DOHH2 (cell line): ENCODE measurements at regions not wholly inside any gene's neighbourhood (a gene's known extent, or its start where the extent isn't known, plus 50 kb on each side); places are given as distances from the start of the nearest gene placed in this dataset.

Experiments used
- H3F3A ChIP-seq: fragments of 200-600 bp; sonication (generic), shearing (Covaris generic); 2 replicates; pipeline ENCODE4 v1.6.0; 2016; ENCODE audit warnings: antibody characterized with exemption, mild to moderate bottlenecking; ENCODE audit not compliant: control insufficient read depth, insufficient read depth
- H3K27ac ChIP-seq: fragments of 200-600 bp; sonication (generic); 2 replicates; pipeline ENCODE4 v1.5.1; 2014; ENCODE audit warnings: low read depth, mild to moderate bottlenecking, low read length, moderate library complexity
- H3K27me3 ChIP-seq: fragments of 200-600 bp; sonication (generic); 2 replicates; pipeline ENCODE4 v1.6.1; 2014; ENCODE audit warnings: mild to moderate bottlenecking, low read length, mixed read lengths; ENCODE audit not compliant: control insufficient read depth
- H3K36me3 ChIP-seq: fragments of 200-600 bp; sonication (generic); 2 replicates; pipeline ENCODE4 v1.6.1; 2014; ENCODE audit warnings: mild to moderate bottlenecking, low read length, moderate library complexity, mixed read lengths; ENCODE audit not compliant: control insufficient read depth
- H3K4me1 ChIP-seq: fragments of 200-600 bp; sonication (generic); 2 replicates; pipeline ENCODE4 v1.6.1; 2014; ENCODE audit warnings: mild to moderate bottlenecking, low read length, mixed read lengths; ENCODE audit not compliant: control insufficient read depth
- H3K4me2 ChIP-seq: fragments of 200-600 bp; sonication (generic); 2 replicates; pipeline ENCODE4 v1.6.0; 2014; ENCODE audit warnings: mild to moderate bottlenecking, low read length, moderate library complexity
- H3K4me3 ChIP-seq: fragments of 200-600 bp; sonication (generic); 2 replicates; pipeline ENCODE4 v1.5.1; 2014; ENCODE audit warnings: mild to moderate bottlenecking, low read length, mixed read lengths
- H3K79me2 ChIP-seq: fragments of 200-600 bp; sonication (generic); 2 replicates; pipeline ENCODE4 v1.6.1; 2014; ENCODE audit warnings: mild to moderate bottlenecking, low read length, mixed read lengths; ENCODE audit not compliant: control insufficient read depth
- H3K9me2 ChIP-seq: fragments of 200-600 bp; sonication (generic); replicated peaks from 2 replicates; pipeline ENCODE4 v1.6.1; 2014; ENCODE audit warnings: mild to moderate bottlenecking, low read length, mixed read lengths; ENCODE audit not compliant: control insufficient read depth
- H3K9me3 ChIP-seq: fragments of 200-600 bp; sonication (generic); 2 replicates; pipeline ENCODE4 v1.6.1; 2014; ENCODE audit warnings: antibody characterized with exemption, low read length, mixed read lengths; ENCODE audit not compliant: control insufficient read depth, insufficient read depth
- H4K20me1 ChIP-seq: fragments of 200-600 bp; sonication (generic); 2 replicates; pipeline ENCODE4 v1.6.0; 2014; ENCODE audit warnings: low read depth, mild to moderate bottlenecking, antibody characterized with exemption, low read length, moderate library complexity; ENCODE audit not compliant: control insufficient read depth, insufficient read depth
- EZH2phosphoT487 ChIP-seq: fragments of 200-600 bp; sonication (generic); IDR thresholded peaks from 2 replicates; pipeline ENCODE4 v1.6.1; 2017; ENCODE audit warnings: borderline replicate concordance, mild to moderate bottlenecking, antibody characterized with exemption, low read length, moderate library complexity, mixed read lengths
- TF ChIP-seq, protein P1 (sequence below): fragments of 200-600 bp; sonication (generic); IDR thresholded peaks from one replicate; pipeline ENCODE4 v1.5.1; 2014; ENCODE audit warnings: antibody characterized with exemption, mild to moderate bottlenecking, low read depth, low read length; ENCODE audit not compliant: poor library complexity, severe bottlenecking

DNA sequence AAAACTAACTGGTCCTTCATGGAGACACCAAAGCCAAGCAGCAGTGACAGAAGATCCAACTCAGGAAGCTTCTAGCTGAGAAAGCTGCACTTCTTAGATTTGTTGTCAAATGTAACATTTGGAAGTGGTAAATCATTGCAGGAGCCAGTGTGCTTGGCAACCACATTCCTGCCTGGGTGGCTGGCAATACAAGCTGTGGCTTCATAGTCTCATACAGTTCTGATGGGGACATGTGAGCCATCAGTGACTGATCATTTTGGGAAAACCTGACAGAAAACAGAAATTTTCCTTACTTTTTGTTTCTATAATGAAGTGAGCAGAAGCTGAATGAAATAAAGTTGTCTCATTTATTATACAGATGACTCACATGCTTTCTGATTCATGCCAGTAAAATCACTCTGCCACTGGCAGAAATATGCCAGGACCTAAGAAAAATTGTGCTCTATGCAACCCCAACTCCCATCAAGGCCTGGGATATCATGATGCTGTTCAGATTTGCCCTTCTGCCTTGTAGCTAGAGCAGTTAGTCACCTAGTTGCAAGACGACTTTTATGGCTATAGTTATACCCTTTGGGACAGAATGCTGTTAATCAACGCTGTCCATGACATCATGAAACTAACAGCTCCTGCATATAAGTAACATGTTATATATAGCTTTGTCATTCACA lies 508.1 kb downstream of the ADCYAP1 start:
- Histone ChIP-seq H3K27me3 (no peaks in the 10 kb centered on the region), H3K9me2 (no peaks in the 10 kb centered on the region), H4K20me1 (no peaks in the 10 kb centered on the region), H3K79me2 (no peaks in the 10 kb centered on the region), H3F3A (no peaks in the 10 kb centered on the region), H3K4me1 (no peaks in the 10 kb centered on the region), H3K4me3 (no peak overlapping the region), H3K9me3 (no peaks in the 10 kb centered on the region), H3K27ac (no peak overlapping the region), H3K36me3 (no peaks in the 10 kb centered on the region), H3K4me2 (no peak overlapping the region)
- TF ChIP-seq, protein P1, sequence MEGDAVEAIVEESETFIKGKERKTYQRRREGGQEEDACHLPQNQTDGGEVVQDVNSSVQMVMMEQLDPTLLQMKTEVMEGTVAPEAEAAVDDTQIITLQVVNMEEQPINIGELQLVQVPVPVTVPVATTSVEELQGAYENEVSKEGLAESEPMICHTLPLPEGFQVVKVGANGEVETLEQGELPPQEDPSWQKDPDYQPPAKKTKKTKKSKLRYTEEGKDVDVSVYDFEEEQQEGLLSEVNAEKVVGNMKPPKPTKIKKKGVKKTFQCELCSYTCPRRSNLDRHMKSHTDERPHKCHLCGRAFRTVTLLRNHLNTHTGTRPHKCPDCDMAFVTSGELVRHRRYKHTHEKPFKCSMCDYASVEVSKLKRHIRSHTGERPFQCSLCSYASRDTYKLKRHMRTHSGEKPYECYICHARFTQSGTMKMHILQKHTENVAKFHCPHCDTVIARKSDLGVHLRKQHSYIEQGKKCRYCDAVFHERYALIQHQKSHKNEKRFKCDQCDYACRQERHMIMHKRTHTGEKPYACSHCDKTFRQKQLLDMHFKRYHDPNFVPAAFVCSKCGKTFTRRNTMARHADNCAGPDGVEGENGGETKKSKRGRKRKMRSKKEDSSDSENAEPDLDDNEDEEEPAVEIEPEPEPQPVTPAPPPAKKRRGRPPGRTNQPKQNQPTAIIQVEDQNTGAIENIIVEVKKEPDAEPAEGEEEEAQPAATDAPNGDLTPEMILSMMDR: no peak
- TF ChIP-seq EZH2phosphoT487: no peak

DNA sequence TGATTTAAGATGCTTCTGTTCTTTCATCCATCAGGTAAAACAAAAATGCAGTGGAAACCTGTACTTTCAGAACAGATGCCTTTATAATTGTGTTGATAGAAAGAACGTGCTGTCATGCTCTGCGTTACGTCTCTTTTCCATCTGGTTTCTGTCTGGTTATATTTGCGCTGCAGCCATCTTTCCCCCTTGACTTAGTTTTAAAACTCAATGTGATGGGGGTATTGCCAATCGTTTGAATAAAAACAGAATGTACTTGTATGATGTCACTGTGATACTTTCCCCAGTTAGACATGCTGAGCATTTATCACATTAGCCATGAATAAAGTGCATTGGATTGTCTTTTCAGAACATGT lies 508.6 kb downstream of the ADCYAP1 start:
- Histone ChIP-seq H3K9me2 (no peaks in the 10 kb centered on the region), H3K9me3 (no peaks in the 10 kb centered on the region), H3K4me3 (no peak overlapping the region), H3K79me2 (no peaks in the 10 kb centered on the region), H3K27ac (no peak overlapping the region), H4K20me1 (no peaks in the 10 kb centered on the region), H3K4me1 (no peaks in the 10 kb centered on the region), H3F3A (no peaks in the 10 kb centered on the region), H3K27me3 (no peaks in the 10 kb centered on the region), H3K36me3 (no peaks in the 10 kb centered on the region), H3K4me2 (no peak overlapping the region)
- no peak for TF ChIP-seq EZH2phosphoT487
- TF ChIP-seq, protein P1: no peak

DNA sequence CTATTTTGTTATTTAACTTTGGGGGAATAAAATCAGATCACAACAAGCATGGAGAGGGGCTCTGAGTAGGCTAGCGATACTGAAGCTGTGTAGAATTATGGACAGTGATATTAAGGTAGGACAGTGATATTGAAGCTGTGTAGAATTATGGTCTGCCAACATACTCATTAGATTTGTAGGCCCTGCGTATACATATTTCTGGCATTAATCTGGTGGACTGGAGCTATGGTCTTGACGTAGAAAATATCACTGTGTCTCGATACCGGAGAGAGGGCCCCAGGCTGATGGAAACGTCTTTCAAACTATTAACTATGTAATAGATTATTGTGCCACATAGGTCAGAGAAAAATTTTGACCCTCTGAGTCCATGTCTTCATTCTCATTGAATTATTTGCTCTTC lies 511.4 kb downstream of the ADCYAP1 start:
- H3K27ac ChIP-seq: no peak overlapping the region
- H3K9me2 ChIP-seq: no peaks in the 10 kb centered on the region
- no peak for TF ChIP-seq EZH2phosphoT487
- TF ChIP-seq, protein P1: no peak
- H3K9me3 ChIP-seq: no peaks in the 10 kb centered on the region; the same call in 1 of the 2 replicates
- no peaks in the 10 kb centered on the region for H3K36me3 ChIP-seq
- no peak overlapping the region for H3K4me3 ChIP-seq
- H3K79me2 ChIP-seq: no peaks in the 10 kb centered on the region
- no peaks in the 10 kb centered on the region for H3F3A ChIP-seq
- no peaks in the 10 kb centered on the region for H3K4me1 ChIP-seq
- H3K4me2 ChIP-seq: no peak overlapping the region
- no peaks in the 10 kb centered on the region for H3K27me3 ChIP-seq
- H4K20me1 ChIP-seq: no peaks in the 10 kb centered on the region
